ENCODE measurements at regions not wholly inside any gene's neighbourhood (a gene's known extent, or its start where the extent isn't known, plus 50 kb on each side); places are given as distances from the start of the nearest gene placed in this dataset.

GRCh38 chr3:27824312-27825200 lies 102.4 kb upstream of the EOMES start:
- Mint-ChIP-seq H3K4me1 (no peaks in the 10 kb centered on the region), H3K27me3 (ENCODE audit: low read depth) (peaks cover 2% of the 10 kb centered on the region), H3K36me3 (no peaks in the 10 kb centered on the region), H3K9me3 (no peaks in the 10 kb centered on the region), H3K27ac (no peak overlapping the region), H3K4me3 (no peak overlapping the region)
- TF ChIP-seq, protein P1, sequence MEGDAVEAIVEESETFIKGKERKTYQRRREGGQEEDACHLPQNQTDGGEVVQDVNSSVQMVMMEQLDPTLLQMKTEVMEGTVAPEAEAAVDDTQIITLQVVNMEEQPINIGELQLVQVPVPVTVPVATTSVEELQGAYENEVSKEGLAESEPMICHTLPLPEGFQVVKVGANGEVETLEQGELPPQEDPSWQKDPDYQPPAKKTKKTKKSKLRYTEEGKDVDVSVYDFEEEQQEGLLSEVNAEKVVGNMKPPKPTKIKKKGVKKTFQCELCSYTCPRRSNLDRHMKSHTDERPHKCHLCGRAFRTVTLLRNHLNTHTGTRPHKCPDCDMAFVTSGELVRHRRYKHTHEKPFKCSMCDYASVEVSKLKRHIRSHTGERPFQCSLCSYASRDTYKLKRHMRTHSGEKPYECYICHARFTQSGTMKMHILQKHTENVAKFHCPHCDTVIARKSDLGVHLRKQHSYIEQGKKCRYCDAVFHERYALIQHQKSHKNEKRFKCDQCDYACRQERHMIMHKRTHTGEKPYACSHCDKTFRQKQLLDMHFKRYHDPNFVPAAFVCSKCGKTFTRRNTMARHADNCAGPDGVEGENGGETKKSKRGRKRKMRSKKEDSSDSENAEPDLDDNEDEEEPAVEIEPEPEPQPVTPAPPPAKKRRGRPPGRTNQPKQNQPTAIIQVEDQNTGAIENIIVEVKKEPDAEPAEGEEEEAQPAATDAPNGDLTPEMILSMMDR (IDR thresholded peaks at IDR 0.05; ENCODE audit: unreplicated experiment) = no peak
- no peak for DNase-seq (ENCODE audit: low spot score in 2 of 2, unreplicated experiment in 2 of 2)

DNA sequence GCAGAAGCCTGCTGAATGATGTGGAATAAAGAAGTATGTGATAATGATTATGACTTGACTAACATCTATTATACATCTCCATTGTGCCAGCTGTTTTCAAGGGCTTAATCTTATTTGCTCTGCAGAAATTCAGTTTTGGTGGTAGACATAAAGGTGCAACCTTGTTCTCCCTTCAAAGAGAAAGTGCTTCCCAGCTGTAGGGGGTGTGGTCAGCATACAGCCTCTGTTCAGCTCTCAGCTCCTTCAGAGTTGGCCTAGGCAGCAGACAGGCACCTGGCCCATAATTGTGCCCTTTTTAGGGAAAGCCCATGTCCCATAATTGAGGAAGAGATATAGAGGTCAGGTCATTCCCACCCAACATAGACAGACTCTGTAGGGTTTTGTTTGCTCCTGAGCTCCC lies 104.3 kb upstream of the EOMES start:
- no peaks in the 10 kb centered on the region for H3K36me3 Mint-ChIP-seq
- H3K9me3 Mint-ChIP-seq = peaks cover 4% of the 10 kb centered on the region
- no peaks in the 10 kb centered on the region for H3K4me1 Mint-ChIP-seq
- DNase-seq (ENCODE audit: low spot score in 2 of 2, unreplicated experiment in 2 of 2) = no peak
- TF ChIP-seq, protein P1 (IDR thresholded peaks at IDR 0.05; ENCODE audit: unreplicated experiment) = no peak
- H3K4me3 Mint-ChIP-seq = no peak overlapping the region
- no peak overlapping the region for H3K27ac Mint-ChIP-seq
- peaks cover 2% of the 10 kb centered on the region for H3K27me3 Mint-ChIP-seq (ENCODE audit: low read depth)

DNA sequence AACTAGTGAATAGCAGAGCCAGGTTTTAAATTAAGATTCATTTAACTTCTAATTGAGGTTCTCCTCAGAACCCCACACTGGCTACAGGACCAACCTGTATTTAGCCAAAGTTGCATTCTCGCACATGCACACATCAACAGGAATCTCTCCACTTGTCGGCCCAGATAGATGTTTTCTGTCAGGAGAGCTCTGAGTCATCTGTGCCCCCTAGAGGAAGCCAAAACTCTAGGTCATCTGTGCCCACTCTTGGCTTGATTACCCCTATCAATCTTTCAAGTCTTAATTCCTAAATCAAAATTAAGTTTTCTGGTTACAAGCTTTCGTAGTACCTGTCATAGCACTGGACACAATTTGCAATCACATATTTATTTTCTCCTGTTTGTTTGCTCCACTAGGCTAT lies 104.9 kb upstream of the EOMES start:
- Mint-ChIP-seq H3K4me1 (no peaks in the 10 kb centered on the region), H3K9me3 (peaks cover 5% of the 10 kb centered on the region), H3K4me3 (no peak overlapping the region), H3K27ac (no peak overlapping the region), H3K27me3 (ENCODE audit: low read depth) (peaks cover 2% of the 10 kb centered on the region), H3K36me3 (no peaks in the 10 kb centered on the region)
- TF ChIP-seq, protein P1 (IDR thresholded peaks at IDR 0.05; ENCODE audit: unreplicated experiment) = no peak
- no peak for DNase-seq (ENCODE audit: low spot score in 2 of 2, unreplicated experiment in 2 of 2)

- no peaks in the 10 kb centered on the region for H3K27me3 Mint-ChIP-seq (ENCODE audit: low read depth)
- H3K4me3 Mint-ChIP-seq = no peak overlapping the region
- H3K4me1 Mint-ChIP-seq = no peaks in the 10 kb centered on the region
- no peak for DNase-seq (ENCODE audit: low spot score in 2 of 2, unreplicated experiment in 2 of 2)
- H3K36me3 Mint-ChIP-seq = no peaks in the 10 kb centered on the region
- TF ChIP-seq, protein P1 (IDR thresholded peaks at IDR 0.05; ENCODE audit: unreplicated experiment) = no peak
- H3K9me3 Mint-ChIP-seq = no peaks in the 10 kb centered on the region
- no peak overlapping the region for H3K27ac Mint-ChIP-seq
Measured at GRCh38 chr3:27840807-27841594, 118.9 kb upstream of the EOMES start.

DNA sequence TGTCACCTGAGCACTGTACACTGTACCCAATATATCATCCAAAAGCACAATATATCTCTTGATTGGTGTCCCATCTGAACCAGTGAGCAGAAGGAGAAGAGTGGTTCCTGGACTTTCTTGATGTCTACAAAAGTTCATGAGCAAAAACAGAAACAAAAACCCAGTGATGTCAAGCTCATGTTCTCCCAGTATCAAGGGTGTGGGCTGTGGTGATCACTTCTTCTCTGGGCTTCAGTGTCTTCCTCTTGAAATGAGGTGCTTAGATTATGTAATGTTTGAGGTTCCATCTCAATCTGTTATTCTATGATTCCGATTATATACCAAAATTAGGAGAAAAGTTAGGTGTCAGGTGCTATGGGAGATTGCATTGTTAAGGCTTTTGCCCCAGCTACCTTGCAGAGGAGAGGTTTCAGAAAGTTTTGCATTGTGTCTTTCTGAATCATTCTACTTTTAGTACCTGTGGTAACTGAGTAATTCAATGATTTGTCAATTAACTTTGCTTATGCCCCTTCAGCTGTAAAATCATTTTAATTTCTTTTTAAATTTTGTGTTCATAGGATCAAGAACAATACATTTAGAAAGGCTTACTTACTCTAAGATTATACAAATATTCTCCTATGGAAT lies 122.0 kb upstream of the EOMES start:
- no peaks in the 10 kb centered on the region for H3K9me3 Mint-ChIP-seq
- DNase-seq (ENCODE audit: low spot score in 2 of 2, unreplicated experiment in 2 of 2) = no peak
- H3K36me3 Mint-ChIP-seq = no peaks in the 10 kb centered on the region
- H3K4me1 Mint-ChIP-seq = peaks cover 4% of the 10 kb centered on the region
- H3K27me3 Mint-ChIP-seq (ENCODE audit: low read depth) = no peaks in the 10 kb centered on the region
- no peak overlapping the region for H3K27ac Mint-ChIP-seq
- H3K4me3 Mint-ChIP-seq = no peak overlapping the region
- TF ChIP-seq, protein P1 (IDR thresholded peaks at IDR 0.05; ENCODE audit: unreplicated experiment) = no peak

All from mesothelial cell of epicardium (in vitro differentiated cells).